DOHH2 (cell line): ENCODE measurements at regions not wholly inside any gene's neighbourhood (a gene's known extent, or its start where the extent isn't known, plus 50 kb on each side); places are given as distances from the start of the nearest gene placed in this dataset.

Source experiments
- CTCF ChIP-seq: fragments of 200-600 bp; sonication (generic); IDR thresholded peaks from one replicate; pipeline ENCODE4 v1.5.1; 2014; ENCODE audit warnings: antibody characterized with exemption, mild to moderate bottlenecking, low read depth, low read length; ENCODE audit not compliant: poor library complexity, severe bottlenecking
- EZH2phosphoT487 ChIP-seq: fragments of 200-600 bp; sonication (generic); IDR thresholded peaks from 2 replicates; pipeline ENCODE4 v1.6.1; 2017; ENCODE audit warnings: borderline replicate concordance, mild to moderate bottlenecking, antibody characterized with exemption, low read length, moderate library complexity, mixed read lengths

DNA sequence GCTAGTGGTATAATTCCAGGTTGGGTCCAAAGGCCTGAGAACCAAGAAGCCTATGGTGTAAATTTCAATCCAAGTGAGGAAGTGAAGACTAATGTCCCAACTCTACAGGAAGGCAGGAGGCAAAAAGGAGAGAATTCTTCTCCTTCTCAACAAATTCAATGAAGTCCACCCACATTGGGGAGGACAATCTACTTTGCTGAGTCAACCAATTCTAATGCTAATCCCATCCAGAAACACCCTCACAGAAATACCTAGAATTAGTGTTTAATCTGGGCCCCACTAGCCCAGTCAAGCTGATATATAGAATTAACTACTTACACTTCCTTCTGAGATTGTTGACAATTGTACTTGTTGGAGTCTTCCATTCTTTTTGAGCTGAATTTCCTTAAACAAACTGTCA, 413.2 kb upstream of the PHF14 start:
- no peak for TF ChIP-seq CTCF
- no peak for TF ChIP-seq EZH2phosphoT487
